ENCODE measurements at regions not wholly inside any gene's neighbourhood (a gene's known extent, or its start where the extent isn't known, plus 50 kb on each side); places are given as distances from the start of the nearest gene placed in this dataset.

DNA sequence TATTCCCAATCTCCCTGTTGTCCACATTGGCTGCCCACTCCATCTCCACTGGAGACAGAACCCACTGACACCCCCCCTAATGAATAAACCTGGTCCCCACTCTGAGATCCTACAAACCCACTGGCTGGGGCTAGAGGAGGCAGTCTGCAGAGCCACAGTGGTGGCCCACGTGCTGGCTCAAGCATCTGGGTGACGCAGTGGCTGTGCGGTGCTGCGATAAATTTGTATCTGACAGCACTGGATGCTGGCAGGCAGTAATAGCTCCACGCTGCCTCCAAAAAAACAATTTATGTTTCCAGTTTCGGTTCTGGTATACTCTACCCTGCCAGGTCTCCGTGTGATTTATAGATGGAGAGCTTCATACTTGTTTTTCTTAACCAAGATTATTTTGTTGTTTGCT, 87.1 kb upstream of the SYNDIG1 start:
- no peak overlapping the region for H3K27ac Mint-ChIP-seq
- H3K9me3 Mint-ChIP-seq: no peaks in the 10 kb centered on the region
- whole genome bisulfite sequencing, 2 experiments (ENCODE audit: insufficient coverage in 1 of 2, insufficient read length in 1 of 2): 94 to 95% methylated on average over 5 to 7 of the region's 7 CpGs

DNA sequence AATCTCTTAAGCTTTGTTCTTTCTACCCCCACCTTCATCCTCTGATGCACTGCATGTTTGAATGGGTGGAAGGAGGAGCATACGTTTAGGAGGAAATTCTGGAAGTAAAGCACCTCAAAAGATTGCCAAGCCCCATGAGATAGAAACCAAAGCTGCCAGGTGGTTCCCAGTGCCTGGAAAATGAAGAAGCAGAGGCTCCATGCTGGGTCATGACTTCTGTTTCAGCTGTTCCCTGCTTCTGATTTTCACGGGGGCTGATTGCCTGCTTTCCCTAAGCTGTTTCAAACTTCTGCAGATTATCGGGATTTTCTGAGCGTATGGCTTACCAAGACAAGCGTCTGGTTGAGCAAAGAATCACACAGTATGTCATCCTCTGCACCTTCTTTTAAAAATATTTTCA, 87.5 kb upstream of the SYNDIG1 start:
- no peak overlapping the region for H3K27ac Mint-ChIP-seq
- H3K9me3 ChIP-seq (ENCODE audit: control insufficient read depth, low read length): no peaks in the 10 kb centered on the region
- H3K9me3 Mint-ChIP-seq: no peaks in the 10 kb centered on the region
- H3K4me3 Mint-ChIP-seq: no peak overlapping the region
- no peak overlapping the region for H3K9ac ChIP-seq (ENCODE audit: extremely low read depth, low read length, poor library complexity, severe bottlenecking)
- no peaks in the 10 kb centered on the region for H3K36me3 ChIP-seq (ENCODE audit: control insufficient read depth, insufficient read depth, low read length)
- TF ChIP-seq, protein P1, sequence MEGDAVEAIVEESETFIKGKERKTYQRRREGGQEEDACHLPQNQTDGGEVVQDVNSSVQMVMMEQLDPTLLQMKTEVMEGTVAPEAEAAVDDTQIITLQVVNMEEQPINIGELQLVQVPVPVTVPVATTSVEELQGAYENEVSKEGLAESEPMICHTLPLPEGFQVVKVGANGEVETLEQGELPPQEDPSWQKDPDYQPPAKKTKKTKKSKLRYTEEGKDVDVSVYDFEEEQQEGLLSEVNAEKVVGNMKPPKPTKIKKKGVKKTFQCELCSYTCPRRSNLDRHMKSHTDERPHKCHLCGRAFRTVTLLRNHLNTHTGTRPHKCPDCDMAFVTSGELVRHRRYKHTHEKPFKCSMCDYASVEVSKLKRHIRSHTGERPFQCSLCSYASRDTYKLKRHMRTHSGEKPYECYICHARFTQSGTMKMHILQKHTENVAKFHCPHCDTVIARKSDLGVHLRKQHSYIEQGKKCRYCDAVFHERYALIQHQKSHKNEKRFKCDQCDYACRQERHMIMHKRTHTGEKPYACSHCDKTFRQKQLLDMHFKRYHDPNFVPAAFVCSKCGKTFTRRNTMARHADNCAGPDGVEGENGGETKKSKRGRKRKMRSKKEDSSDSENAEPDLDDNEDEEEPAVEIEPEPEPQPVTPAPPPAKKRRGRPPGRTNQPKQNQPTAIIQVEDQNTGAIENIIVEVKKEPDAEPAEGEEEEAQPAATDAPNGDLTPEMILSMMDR (conservative IDR thresholded peaks at IDR 0.05): no peak
- no peaks in the 10 kb centered on the region for H3K36me3 Mint-ChIP-seq (ENCODE audit: low read depth)
- no peaks in the 10 kb centered on the region for H3K27me3 ChIP-seq (ENCODE audit: control insufficient read depth, insufficient read depth, low read length, poor library complexity, severe bottlenecking)
- DNase-seq: no peak
- H3K4me1 ChIP-seq (ENCODE audit: control insufficient read depth, insufficient read depth, low read length): peaks cover 3% of the 10 kb centered on the region
- 89 to 95% methylated on average over 5 of the region's 5 CpGs for WGBS, 2 experiments (ENCODE audit: insufficient coverage in 1 of 2, insufficient read length in 1 of 2)
- H3K4me3 ChIP-seq (ENCODE audit: low read length): no peak overlapping the region
- H3K27me3 Mint-ChIP-seq (ENCODE audit: insufficient read depth): peaks cover 12% of the 10 kb centered on the region
- peaks cover 12% of the 10 kb centered on the region for H3K4me1 Mint-ChIP-seq
- peak overlapping the region; percentile 62 for H3K27ac ChIP-seq (ENCODE audit: low read depth, low read length)

More for the DNA sequence above, 87.1 kb upstream of the SYNDIG1 start:
- Mint-ChIP-seq H3K27me3 (ENCODE audit: insufficient read depth) (peaks cover 12% of the 10 kb centered on the region), H3K4me1 (peaks cover 12% of the 10 kb centered on the region), H3K36me3 (ENCODE audit: low read depth) (no peaks in the 10 kb centered on the region), H3K4me3 (no peak overlapping the region)
- DNase-seq: no peak
- Histone ChIP-seq H3K4me1 (ENCODE audit: control insufficient read depth, insufficient read depth, low read length) (peaks cover 3% of the 10 kb centered on the region), H3K9ac (ENCODE audit: extremely low read depth, low read length, poor library complexity, severe bottlenecking) (no peak overlapping the region), H3K36me3 (ENCODE audit: control insufficient read depth, insufficient read depth, low read length) (no peaks in the 10 kb centered on the region), H3K27me3 (ENCODE audit: control insufficient read depth, insufficient read depth, low read length, poor library complexity, severe bottlenecking) (no peaks in the 10 kb centered on the region), H3K4me3 (ENCODE audit: low read length) (no peak overlapping the region), H3K9me3 (ENCODE audit: control insufficient read depth, low read length) (no peaks in the 10 kb centered on the region), H3K27ac (ENCODE audit: low read depth, low read length) (peak overlapping the region; percentile 62)
- TF ChIP-seq, protein P1 (conservative IDR thresholded peaks at IDR 0.05): no peak

DNA sequence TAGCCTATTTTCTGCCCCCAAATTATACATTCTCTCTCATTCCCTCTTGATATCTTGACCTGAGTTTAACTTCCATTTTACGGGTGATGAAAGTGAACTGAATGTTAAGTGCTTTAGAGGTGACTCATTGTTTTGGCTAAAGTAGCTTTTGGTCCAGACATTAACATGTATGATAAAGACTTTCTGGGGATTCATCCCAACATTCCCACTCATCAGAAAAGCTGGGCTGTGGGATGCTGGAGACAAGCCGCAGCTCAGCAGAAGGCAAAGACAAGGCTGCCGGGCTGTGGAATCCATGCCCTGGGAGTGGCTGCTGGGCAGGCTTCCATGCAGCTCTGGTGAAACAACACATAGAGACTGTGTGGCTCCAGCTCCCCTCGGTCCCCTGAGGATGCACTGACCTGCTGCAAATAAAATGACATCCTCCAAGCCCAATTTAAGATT, 89.9 kb upstream of the SYNDIG1 start:
- no peak overlapping the region for H3K27ac Mint-ChIP-seq
- no peaks in the 10 kb centered on the region for H3K36me3 Mint-ChIP-seq (ENCODE audit: low read depth)
- no peak overlapping the region for H3K27ac ChIP-seq (ENCODE audit: low read depth, low read length)
- H3K4me1 Mint-ChIP-seq: peaks cover 12% of the 10 kb centered on the region
- no peaks in the 10 kb centered on the region for H3K9me3 ChIP-seq (ENCODE audit: control insufficient read depth, low read length)
- no peak for DNase-seq
- H3K27me3 Mint-ChIP-seq (ENCODE audit: insufficient read depth): peaks cover 10% of the 10 kb centered on the region
- no peaks in the 10 kb centered on the region for H3K36me3 ChIP-seq (ENCODE audit: control insufficient read depth, insufficient read depth, low read length)
- 80 to 82% methylated on average over 3 of the region's 4 CpGs for whole genome bisulfite sequencing, 2 experiments (ENCODE audit: insufficient coverage in 1 of 2, insufficient read length in 1 of 2)
- no peak overlapping the region for H3K4me3 Mint-ChIP-seq
- H3K4me1 ChIP-seq (ENCODE audit: control insufficient read depth, insufficient read depth, low read length): peaks cover 3% of the 10 kb centered on the region
- no peak overlapping the region for H3K4me3 ChIP-seq (ENCODE audit: low read length)
- no peaks in the 10 kb centered on the region for H3K27me3 ChIP-seq (ENCODE audit: control insufficient read depth, insufficient read depth, low read length, poor library complexity, severe bottlenecking)
- no peaks in the 10 kb centered on the region for H3K9me3 Mint-ChIP-seq
- TF ChIP-seq, protein P1 (conservative IDR thresholded peaks at IDR 0.05): no peak
- no peak overlapping the region for H3K9ac ChIP-seq (ENCODE audit: extremely low read depth, low read length, poor library complexity, severe bottlenecking)
